DOHH2 (cell line): ENCODE measurements at regions not wholly inside any gene's neighbourhood (a gene's known extent, or its start where the extent isn't known, plus 50 kb on each side); places are given as distances from the start of the nearest gene placed in this dataset.

Experiments
- EZH2phosphoT487 ChIP-seq: fragments of 200-600 bp; sonication (generic); IDR thresholded peaks from 2 replicates; pipeline ENCODE4 v1.6.1; 2017; ENCODE audit warnings: borderline replicate concordance, mild to moderate bottlenecking, antibody characterized with exemption, low read length, moderate library complexity, mixed read lengths
- TF ChIP-seq, protein P1 (sequence below): fragments of 200-600 bp; sonication (generic); IDR thresholded peaks from one replicate; pipeline ENCODE4 v1.5.1; 2014; ENCODE audit warnings: antibody characterized with exemption, mild to moderate bottlenecking, low read depth, low read length; ENCODE audit not compliant: poor library complexity, severe bottlenecking

DNA sequence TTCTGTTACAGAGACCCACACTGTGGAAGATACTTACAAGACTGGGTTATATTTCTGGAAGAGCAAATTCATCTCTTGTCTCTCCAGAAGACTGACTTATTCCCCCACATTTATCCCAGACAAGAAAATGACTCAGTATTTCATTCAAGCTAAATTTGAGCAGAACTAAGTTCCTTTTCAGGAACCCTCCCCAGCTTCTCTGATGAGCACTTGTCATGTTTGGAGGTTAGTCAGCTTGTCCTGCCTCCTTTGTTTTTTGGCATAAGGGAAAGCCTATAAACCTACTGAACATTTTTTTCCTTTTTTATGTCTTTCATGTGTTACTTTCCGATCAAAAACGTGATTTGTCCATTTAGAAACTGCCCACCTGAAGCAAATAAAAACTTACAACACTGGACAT is 198.0 kb downstream of the C16orf95 start:
- TF ChIP-seq, protein P1, sequence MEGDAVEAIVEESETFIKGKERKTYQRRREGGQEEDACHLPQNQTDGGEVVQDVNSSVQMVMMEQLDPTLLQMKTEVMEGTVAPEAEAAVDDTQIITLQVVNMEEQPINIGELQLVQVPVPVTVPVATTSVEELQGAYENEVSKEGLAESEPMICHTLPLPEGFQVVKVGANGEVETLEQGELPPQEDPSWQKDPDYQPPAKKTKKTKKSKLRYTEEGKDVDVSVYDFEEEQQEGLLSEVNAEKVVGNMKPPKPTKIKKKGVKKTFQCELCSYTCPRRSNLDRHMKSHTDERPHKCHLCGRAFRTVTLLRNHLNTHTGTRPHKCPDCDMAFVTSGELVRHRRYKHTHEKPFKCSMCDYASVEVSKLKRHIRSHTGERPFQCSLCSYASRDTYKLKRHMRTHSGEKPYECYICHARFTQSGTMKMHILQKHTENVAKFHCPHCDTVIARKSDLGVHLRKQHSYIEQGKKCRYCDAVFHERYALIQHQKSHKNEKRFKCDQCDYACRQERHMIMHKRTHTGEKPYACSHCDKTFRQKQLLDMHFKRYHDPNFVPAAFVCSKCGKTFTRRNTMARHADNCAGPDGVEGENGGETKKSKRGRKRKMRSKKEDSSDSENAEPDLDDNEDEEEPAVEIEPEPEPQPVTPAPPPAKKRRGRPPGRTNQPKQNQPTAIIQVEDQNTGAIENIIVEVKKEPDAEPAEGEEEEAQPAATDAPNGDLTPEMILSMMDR: no peak
- TF ChIP-seq EZH2phosphoT487: no peak
